ENCODE measurements at regions not wholly inside any gene's neighbourhood (a gene's known extent, or its start where the extent isn't known, plus 50 kb on each side); places are given as distances from the start of the nearest gene placed in this dataset.

DNA sequence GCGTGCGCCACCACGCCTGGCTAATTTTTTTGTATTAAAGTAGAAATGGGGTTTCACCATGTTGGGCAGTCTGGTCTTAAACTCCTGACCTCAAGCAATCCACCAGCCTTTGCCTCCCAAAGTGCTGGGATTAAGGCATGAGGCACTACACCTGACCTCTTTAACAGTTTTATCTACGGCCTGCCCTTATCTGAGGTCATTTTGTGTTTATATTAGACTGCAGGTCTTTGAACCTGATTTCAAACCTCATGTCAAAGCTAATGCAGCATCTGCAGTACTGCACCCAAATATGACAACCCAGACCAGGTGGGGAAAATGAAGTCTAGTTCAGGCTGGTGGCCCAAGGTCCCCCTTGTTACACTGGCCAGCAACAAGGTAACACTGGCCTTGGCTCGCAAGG, 89.3 kb upstream of the ARMC2 start:
- ChIA-PET CTCF (no interaction called here), POLR2A (no interaction called here)
- peaks cover 9% of the 10 kb centered on the region for H3K4me1 ChIP-seq (ENCODE audit: control insufficient read depth, insufficient read depth, low read length)
- H3K27ac ChIP-seq (ENCODE audit: extremely low read depth, low read depth, low read length): no peak overlapping the region
- H3K36me3 ChIP-seq (ENCODE audit: control insufficient read depth in 2 of 2, insufficient read depth in 1 of 2, low read length in 2 of 2): no peaks in the 10 kb centered on the region
- no peaks in the 10 kb centered on the region for H3K9me3 ChIP-seq (ENCODE audit: control insufficient read depth, insufficient read depth, low read depth, low read length)
- TF ChIP-seq ZNF623 (tag by site-specific recombination; IDR thresholded peaks at IDR 0.05) (no peak), ZFP69B (tag by site-specific recombination; IDR thresholded peaks at IDR 0.05) (no peak), KLF16 (tag by site-specific recombination; IDR thresholded peaks at IDR 0.05) (no peak), ZNF184 (tag by site-specific recombination; IDR thresholded peaks at IDR 0.05) (no peak), KLF7 (tag by site-specific recombination; IDR thresholded peaks at IDR 0.05; ENCODE audit: borderline replicate concordance) (no peak), YY2 (tag by site-specific recombination; IDR thresholded peaks at IDR 0.05) (no peak), ZNF37A (tag by site-specific recombination; IDR thresholded peaks at IDR 0.05) (no peak), ZNF2 (tag by site-specific recombination; IDR thresholded peaks at IDR 0.05) (no peak), ZNF555 (tag by site-specific recombination; conservative IDR thresholded peaks at IDR 0.05) (no peak), ZEB2 (tag by site-specific recombination; IDR thresholded peaks at IDR 0.05) (no peak), PRDM1 (tag by site-specific recombination; IDR thresholded peaks at IDR 0.05) (no peak), ZNF24 (tag by site-specific recombination; IDR thresholded peaks at IDR 0.05) (no peak), ZNF138 (tag by site-specific recombination; IDR thresholded peaks at IDR 0.05; ENCODE audit: borderline replicate concordance) (no peak), EGR2 (tag by site-specific recombination; IDR thresholded peaks at IDR 0.05; ENCODE audit: low read depth) (no peak), ZNF175 (tag by site-specific recombination; IDR thresholded peaks at IDR 0.05) (no peak), ZNF211 (tag by site-specific recombination; IDR thresholded peaks at IDR 0.05; ENCODE audit: low read depth) (no peak), ZBTB17 (tag by site-specific recombination; IDR thresholded peaks at IDR 0.05) (no peak)
- TF ChIP-seq, protein P1, sequence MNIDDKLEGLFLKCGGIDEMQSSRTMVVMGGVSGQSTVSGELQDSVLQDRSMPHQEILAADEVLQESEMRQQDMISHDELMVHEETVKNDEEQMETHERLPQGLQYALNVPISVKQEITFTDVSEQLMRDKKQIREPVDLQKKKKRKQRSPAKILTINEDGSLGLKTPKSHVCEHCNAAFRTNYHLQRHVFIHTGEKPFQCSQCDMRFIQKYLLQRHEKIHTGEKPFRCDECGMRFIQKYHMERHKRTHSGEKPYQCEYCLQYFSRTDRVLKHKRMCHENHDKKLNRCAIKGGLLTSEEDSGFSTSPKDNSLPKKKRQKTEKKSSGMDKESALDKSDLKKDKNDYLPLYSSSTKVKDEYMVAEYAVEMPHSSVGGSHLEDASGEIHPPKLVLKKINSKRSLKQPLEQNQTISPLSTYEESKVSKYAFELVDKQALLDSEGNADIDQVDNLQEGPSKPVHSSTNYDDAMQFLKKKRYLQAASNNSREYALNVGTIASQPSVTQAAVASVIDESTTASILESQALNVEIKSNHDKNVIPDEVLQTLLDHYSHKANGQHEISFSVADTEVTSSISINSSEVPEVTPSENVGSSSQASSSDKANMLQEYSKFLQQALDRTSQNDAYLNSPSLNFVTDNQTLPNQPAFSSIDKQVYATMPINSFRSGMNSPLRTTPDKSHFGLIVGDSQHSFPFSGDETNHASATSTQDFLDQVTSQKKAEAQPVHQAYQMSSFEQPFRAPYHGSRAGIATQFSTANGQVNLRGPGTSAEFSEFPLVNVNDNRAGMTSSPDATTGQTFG (tag by site-specific recombination; IDR thresholded peaks at IDR 0.05; ENCODE audit: borderline replicate concordance): no peak
- TF ChIP-seq, protein P2, sequence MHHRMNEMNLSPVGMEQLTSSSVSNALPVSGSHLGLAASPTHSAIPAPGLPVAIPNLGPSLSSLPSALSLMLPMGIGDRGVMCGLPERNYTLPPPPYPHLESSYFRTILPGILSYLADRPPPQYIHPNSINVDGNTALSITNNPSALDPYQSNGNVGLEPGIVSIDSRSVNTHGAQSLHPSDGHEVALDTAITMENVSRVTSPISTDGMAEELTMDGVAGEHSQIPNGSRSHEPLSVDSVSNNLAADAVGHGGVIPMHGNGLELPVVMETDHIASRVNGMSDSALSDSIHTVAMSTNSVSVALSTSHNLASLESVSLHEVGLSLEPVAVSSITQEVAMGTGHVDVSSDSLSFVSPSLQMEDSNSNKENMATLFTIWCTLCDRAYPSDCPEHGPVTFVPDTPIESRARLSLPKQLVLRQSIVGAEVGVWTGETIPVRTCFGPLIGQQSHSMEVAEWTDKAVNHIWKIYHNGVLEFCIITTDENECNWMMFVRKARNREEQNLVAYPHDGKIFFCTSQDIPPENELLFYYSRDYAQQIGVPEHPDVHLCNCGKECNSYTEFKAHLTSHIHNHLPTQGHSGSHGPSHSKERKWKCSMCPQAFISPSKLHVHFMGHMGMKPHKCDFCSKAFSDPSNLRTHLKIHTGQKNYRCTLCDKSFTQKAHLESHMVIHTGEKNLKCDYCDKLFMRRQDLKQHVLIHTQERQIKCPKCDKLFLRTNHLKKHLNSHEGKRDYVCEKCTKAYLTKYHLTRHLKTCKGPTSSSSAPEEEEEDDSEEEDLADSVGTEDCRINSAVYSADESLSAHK (tag by site-specific recombination; IDR thresholded peaks at IDR 0.05): no peak
- H3K4me3 ChIP-seq (ENCODE audit: low read depth, low read length): no peak overlapping the region

DNA sequence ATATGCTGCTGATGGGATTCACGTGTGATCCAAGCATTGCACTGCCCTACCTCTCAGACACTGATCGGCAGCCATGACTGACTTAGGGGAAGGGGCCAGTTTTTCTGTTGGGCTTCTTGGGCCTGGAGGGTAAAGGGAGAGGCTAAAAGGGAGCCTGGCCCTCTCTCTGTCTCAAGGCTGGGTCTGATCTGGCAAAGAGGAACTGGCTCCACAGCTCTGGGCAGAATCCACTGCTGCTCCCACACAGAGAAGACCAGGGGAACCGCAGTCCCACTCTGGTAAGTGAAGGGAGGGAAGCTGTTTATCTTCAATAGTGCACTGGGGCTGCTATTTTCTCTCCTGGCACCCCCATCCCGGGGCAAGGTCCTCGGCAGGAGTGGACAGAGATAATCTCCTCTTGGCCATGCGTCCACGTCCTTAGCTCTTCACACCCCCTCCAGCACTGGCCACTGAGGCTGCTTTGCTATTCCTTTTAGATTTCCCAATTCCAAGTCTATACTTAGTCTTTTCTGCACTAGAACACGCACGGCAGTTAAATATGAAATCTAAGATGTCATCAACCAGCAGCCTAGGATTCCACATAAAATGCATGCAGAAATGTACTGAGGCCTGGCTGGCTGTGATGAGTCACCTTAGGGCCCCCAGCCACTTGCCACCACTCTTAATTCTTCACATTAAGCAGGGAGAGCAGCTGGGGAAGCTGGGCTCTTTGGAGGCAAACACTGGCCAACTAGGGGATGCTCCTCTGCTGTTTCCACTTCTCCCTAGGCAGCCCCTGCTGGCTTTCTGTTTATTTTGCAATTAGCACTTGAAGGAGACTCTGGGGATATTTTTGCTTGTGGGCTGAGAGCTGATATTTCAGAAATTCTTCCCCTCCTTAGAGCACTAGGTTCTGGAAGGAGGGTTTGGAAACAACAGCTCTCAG, 87.8 kb upstream of the ARMC2 start:
- Histone ChIP-seq H3K27ac (ENCODE audit: extremely low read depth, low read depth, low read length) (no peak overlapping the region), H3K4me3 (ENCODE audit: low read depth, low read length) (no peak overlapping the region), H3K4me1 (ENCODE audit: control insufficient read depth, insufficient read depth, low read length) (peaks cover 9% of the 10 kb centered on the region), H3K9me3 (ENCODE audit: control insufficient read depth, insufficient read depth, low read depth, low read length) (no peaks in the 10 kb centered on the region), H3K36me3 (ENCODE audit: control insufficient read depth in 2 of 2, insufficient read depth in 1 of 2, low read length in 2 of 2) (no peaks in the 10 kb centered on the region)
- POLR2A ChIA-PET: interaction anchor here (1.4 kb wide), 1 partner anchor 200 kb away, joined by 4 read pairs; the partner anchor contains the start of gene FOXO3
- CTCF ChIA-PET: interaction anchor here (0.5 to 0.9 kb wide), 4 partner anchors 22 to 218 kb away, joined by 3 read pairs; no protein-coding TSS in a partner anchor
- peak; percentile 68 for TF ChIP-seq ZNF335 (tag by site-specific recombination; conservative IDR thresholded peaks at IDR 0.05)
- peak; percentile 63; the same call in 1 of the 2 replicates for TF ChIP-seq ZSCAN30 (tag by site-specific recombination; IDR thresholded peaks at IDR 0.05)
- TF ChIP-seq GLIS1 (tag by site-specific recombination; IDR thresholded peaks at IDR 0.05): no peak
- TF ChIP-seq ZNF354C (tag by site-specific recombination; IDR thresholded peaks at IDR 0.05; ENCODE audit: borderline replicate concordance, low read depth): no peak
- no peak for TF ChIP-seq ZNF138 (tag by site-specific recombination; IDR thresholded peaks at IDR 0.05; ENCODE audit: borderline replicate concordance)
- no peak for TF ChIP-seq ZNF701 (tag by site-specific recombination; IDR thresholded peaks at IDR 0.05)
- no peak for TF ChIP-seq ZNF248 (tag by site-specific recombination; IDR thresholded peaks at IDR 0.05)
- peak; percentile 93 for TF ChIP-seq TRIM28 (IDR thresholded peaks at IDR 0.05; ENCODE audit: borderline replicate concordance, low read length)
- no peak for TF ChIP-seq ZNF768 (tag by site-specific recombination; IDR thresholded peaks at IDR 0.05)
- TF ChIP-seq ZNF132 (tag by site-specific recombination; IDR thresholded peaks at IDR 0.05; ENCODE audit: borderline replicate concordance): no peak
- no peak for TF ChIP-seq ZBTB17 (tag by site-specific recombination; IDR thresholded peaks at IDR 0.05)
- TF ChIP-seq, protein P3, sequence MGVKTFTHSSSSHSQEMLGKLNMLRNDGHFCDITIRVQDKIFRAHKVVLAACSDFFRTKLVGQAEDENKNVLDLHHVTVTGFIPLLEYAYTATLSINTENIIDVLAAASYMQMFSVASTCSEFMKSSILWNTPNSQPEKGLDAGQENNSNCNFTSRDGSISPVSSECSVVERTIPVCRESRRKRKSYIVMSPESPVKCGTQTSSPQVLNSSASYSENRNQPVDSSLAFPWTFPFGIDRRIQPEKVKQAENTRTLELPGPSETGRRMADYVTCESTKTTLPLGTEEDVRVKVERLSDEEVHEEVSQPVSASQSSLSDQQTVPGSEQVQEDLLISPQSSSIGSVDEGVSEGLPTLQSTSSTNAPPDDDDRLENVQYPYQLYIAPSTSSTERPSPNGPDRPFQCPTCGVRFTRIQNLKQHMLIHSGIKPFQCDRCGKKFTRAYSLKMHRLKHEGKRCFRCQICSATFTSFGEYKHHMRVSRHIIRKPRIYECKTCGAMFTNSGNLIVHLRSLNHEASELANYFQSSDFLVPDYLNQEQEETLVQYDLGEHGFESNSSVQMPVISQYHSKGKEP (tag by site-specific recombination; IDR thresholded peaks at IDR 0.05): peak; percentile 52; the same call in 1 of the 2 replicates
- TF ChIP-seq ZNF112 (tag by site-specific recombination; IDR thresholded peaks at IDR 0.05): no peak
- TF ChIP-seq ZNF175 (tag by site-specific recombination; IDR thresholded peaks at IDR 0.05): no peak

Data from HEK293 (cell line).